ENCODE measurements at regions not wholly inside any gene's neighbourhood (a gene's known extent, or its start where the extent isn't known, plus 50 kb on each side); places are given as distances from the start of the nearest gene placed in this dataset.

DNA sequence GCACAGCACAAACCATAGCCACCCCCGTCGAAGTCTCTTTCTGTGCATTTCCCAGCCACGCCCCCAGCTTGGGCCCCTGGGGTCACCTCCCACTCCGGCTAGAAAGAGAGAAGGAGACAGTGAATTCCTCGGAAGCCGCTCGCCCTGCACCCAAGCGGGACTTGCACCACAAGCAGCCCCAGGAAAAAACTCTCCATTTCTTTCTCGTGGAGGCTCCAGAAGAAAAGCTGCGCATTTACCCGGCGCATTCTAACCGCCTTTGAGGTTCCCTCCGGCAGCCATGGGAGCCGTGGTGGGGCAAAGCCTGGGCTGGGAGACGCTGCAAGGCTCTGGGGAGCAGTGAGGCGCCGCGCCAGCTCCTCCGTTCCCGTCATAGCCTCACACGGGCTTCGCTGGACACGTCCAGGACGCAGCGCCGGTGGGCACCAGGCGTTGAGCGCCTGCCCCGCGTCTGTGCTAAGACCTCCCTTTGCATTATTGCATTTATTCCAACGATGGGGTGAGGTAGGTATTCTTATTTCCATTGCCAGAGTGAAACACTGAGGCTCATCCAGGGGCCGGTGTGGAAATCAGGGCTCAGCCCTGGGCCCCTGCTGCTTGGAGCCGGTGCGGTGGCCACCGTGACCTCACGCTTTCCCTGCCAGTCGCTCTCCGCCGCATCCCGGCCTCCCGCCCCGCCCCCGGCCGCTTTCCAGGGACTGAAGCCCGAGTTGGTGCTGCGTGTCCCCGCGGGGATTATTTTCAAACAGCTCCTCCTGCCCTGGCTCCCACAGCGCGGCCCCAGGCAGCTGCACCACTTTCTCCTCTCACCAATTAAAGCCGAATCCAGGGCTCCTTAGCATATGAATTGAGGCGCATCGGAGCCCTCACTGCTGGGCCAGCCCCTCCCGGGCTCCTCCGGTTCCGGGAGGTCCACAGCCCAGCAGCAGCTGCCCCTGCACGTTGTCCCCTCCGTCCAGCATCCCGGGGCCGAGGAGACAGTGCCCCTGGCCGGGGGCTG, 148.3 kb upstream of the AFDN start:
- no peaks in the 10 kb centered on the region for H3K36me3 ChIP-seq
- peaks cover 0 to 9% of the 10 kb centered on the region in 2 donors for H3K4me1 ChIP-seq
- H3K9me3 ChIP-seq: no peaks in the 10 kb centered on the region
- peak overlapping the region; percentile 23 to 63 (median 48) for H3K4me3 ChIP-seq
- peaks cover 0 to 3% of the 10 kb centered on the region in 2 donors for H3K27me3 ChIP-seq
- intact Hi-C loops (cut with DNase I; ENCODE audit: low total_unique reads): loop anchor here (1.0 kb wide), 1 partner anchor 8 kb away; no protein-coding TSS in a partner anchor
- DNase-seq (ENCODE audit: low spot score in 2 of 2): no peak
- TF ChIP-seq POLR2A (IDR thresholded peaks at IDR 0.05) (no peak), POLR2AphosphoS5 (IDR thresholded peaks at IDR 0.05) (no peak)
- TF ChIP-seq, protein P1, sequence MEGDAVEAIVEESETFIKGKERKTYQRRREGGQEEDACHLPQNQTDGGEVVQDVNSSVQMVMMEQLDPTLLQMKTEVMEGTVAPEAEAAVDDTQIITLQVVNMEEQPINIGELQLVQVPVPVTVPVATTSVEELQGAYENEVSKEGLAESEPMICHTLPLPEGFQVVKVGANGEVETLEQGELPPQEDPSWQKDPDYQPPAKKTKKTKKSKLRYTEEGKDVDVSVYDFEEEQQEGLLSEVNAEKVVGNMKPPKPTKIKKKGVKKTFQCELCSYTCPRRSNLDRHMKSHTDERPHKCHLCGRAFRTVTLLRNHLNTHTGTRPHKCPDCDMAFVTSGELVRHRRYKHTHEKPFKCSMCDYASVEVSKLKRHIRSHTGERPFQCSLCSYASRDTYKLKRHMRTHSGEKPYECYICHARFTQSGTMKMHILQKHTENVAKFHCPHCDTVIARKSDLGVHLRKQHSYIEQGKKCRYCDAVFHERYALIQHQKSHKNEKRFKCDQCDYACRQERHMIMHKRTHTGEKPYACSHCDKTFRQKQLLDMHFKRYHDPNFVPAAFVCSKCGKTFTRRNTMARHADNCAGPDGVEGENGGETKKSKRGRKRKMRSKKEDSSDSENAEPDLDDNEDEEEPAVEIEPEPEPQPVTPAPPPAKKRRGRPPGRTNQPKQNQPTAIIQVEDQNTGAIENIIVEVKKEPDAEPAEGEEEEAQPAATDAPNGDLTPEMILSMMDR (IDR thresholded peaks at IDR 0.05): no peak
- no peak overlapping the region for H3K27ac ChIP-seq

DNA sequence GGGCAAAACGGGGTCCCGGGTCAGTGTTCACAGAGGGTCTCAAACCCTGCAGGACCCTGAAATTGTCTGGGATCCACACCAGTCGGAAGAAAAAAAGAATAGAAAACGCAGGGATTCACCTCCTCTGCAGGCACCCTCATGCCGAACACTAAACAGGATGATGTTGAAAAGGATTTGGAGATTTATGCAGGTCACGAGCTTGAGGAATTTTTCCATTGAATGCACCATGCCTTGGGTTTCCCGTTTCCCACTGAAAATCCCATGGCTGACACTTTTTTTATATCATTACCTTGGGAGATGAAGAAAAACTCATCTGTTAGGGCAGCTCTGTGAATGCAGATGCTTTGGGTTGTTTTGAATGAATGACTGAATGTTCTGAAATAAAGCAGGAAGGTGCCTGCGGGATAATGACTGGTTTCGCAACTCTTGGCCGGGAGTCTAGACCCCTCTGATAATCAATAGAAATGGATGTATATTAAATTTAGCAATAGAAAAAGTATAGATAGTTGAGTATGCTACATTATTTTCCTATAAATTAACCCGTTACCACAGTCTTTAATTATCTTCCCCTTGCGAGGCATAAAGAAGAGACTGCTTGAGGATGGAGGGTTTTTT, 147.5 kb upstream of the AFDN start:
- Histone ChIP-seq H3K27ac (no peak overlapping the region), H3K4me1 (peaks cover 0 to 9% of the 10 kb centered on the region in 2 donors), H3K27me3 (peaks cover 0 to 3% of the 10 kb centered on the region in 2 donors), H3K9me3 (no peaks in the 10 kb centered on the region), H3K4me3 (peak overlapping the region in 1 of 3 donors; percentile 48), H3K36me3 (no peaks in the 10 kb centered on the region)
- no peak for TF ChIP-seq POLR2A (IDR thresholded peaks at IDR 0.05)
- no peak for TF ChIP-seq POLR2AphosphoS5 (IDR thresholded peaks at IDR 0.05)
- TF ChIP-seq, protein P1 (IDR thresholded peaks at IDR 0.05): no peak
- intact Hi-C loops (cut with DNase I; ENCODE audit: low total_unique reads): no loop called here
- DNase-seq (ENCODE audit: low spot score in 2 of 2): no peak

DNA sequence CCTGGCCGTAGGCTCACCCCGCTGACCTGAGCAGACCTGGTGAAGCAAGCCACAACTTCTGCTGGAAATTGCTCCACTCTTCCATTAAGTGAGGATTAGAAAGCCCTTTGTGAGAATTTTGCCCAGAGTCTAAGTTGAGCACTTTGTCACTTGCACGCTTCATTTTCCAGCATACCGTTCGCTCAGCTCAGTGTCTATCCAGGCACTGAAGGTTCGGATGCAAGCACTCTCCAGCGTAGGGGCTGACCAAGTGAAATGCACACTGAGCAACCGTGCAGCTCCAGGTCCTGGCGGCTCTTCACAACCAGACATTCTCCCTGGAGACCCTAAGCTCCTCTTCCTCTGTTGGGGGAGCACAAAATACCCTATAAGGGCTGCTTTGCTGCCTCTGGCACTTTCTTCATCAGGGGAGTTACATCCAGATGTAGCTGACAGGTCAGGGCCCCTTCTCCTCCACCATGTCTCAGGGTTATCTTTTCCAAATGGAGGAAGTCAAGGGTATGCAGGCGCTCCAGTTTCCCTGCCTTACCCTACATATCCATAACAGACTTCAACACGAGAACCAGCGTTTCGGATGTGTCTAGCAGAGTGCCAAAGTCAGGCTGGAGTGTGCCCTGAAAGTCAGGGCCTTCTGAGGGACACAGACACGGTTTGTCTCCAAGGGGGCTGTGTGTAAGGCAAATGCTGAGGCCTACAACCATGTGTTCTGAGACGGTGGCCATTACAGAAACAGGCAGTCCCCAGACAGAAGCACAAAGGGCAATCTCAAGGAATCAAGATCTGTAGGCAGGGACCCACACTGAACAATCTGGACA, 146.7 kb upstream of the AFDN start:
- Histone ChIP-seq H3K4me3 (no peak overlapping the region), H3K27me3 (peaks cover 0 to 3% of the 10 kb centered on the region in 2 donors), H3K36me3 (no peaks in the 10 kb centered on the region), H3K4me1 (peaks cover 0 to 9% of the 10 kb centered on the region in 2 donors), H3K9me3 (no peaks in the 10 kb centered on the region), H3K27ac (no peak overlapping the region)
- intact Hi-C loops (cut with DNase I; ENCODE audit: low total_unique reads): no loop called here
- TF ChIP-seq, protein P1 (IDR thresholded peaks at IDR 0.05): no peak
- no peak for TF ChIP-seq POLR2A (IDR thresholded peaks at IDR 0.05)
- no peak for TF ChIP-seq POLR2AphosphoS5 (IDR thresholded peaks at IDR 0.05)
- no peak for DNase-seq (ENCODE audit: low spot score in 2 of 2)

DNA sequence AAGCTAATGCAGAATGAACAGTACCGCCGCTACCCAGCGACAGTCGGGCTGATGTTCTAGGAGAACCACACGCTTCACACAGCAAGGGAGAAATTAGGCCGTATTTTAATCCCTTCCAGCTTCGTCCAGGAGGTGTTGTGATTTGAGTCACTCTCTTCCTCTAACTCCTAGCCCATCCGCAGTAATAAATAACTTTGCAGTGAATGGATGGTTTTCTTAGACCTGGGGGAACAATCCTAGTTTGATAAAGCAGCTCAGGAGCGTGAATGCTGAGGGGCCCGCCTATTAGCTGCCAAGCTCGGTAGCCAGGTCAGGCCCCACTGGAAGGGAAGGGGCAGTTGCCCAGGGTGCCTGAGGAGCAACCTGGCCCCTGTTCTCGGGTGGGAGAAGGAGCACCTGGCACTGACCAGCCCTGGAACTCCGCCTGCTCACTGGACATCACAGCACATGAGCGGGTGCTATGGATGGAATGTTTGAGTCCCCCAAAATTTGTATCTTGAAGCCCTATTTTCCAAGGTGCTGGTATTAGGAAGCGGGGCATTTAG, 146.0 kb upstream of the AFDN start:
- H3K4me3 ChIP-seq: no peak overlapping the region
- no peak overlapping the region for H3K27ac ChIP-seq
- TF ChIP-seq POLR2AphosphoS5 (IDR thresholded peaks at IDR 0.05) (no peak), POLR2A (IDR thresholded peaks at IDR 0.05) (no peak)
- TF ChIP-seq, protein P1 (IDR thresholded peaks at IDR 0.05): no peak
- H3K36me3 ChIP-seq: no peaks in the 10 kb centered on the region
- intact Hi-C loops (cut with DNase I; ENCODE audit: low total_unique reads): no loop called here
- no peaks in the 10 kb centered on the region for H3K9me3 ChIP-seq
- H3K27me3 ChIP-seq: peaks cover 0 to 3% of the 10 kb centered on the region in 2 donors
- no peak for DNase-seq (ENCODE audit: low spot score in 2 of 2)
- H3K4me1 ChIP-seq: peaks cover 0 to 9% of the 10 kb centered on the region in 2 donors
